Ovary (tissue), 7 donors: ENCODE measurements at regions not wholly inside any gene's neighbourhood (a gene's known extent, or its start where the extent isn't known, plus 50 kb on each side); places are given as distances from the start of the nearest gene placed in this dataset.

Experiments
- DNase-seq, 5 donors: peaks; one replicate each; pipeline ENCODE4 v3.0.0-alpha.2; 2019 to 2020
- H3K27ac ChIP-seq, 2 donors: fragments of 200-600 bp; one replicate each; pipeline versions ENCODE4 v1.5.1 to v1.8.0; 2019 to 2022
- H3K27me3 ChIP-seq: fragments of 200-600 bp; one replicate; pipeline ENCODE4 v1.8.0; 2022
- H3K36me3 ChIP-seq: fragments of 200-600 bp; sonication (generic); one replicate; pipeline ENCODE4 v1.5.1; 2019
- H3K4me1 ChIP-seq: one replicate; pipeline ENCODE4 v1.8.1; 2013; ENCODE audit warnings: mild to moderate bottlenecking, moderate library complexity; ENCODE audit not compliant: insufficient read depth
- H3K4me3 ChIP-seq: fragments of 200-600 bp; sonication (generic); one replicate; pipeline ENCODE4 v1.5.1; 2017
- H3K9me3 ChIP-seq, 2 donors: fragments of 200-600 bp in 1 of 2; sonication (generic) in 1 of 2; one replicate each; pipeline versions ENCODE4 v1.5.1 to v1.8.1; 2013 to 2019; ENCODE audit warnings: mild to moderate bottlenecking in 1 of 2, moderate library complexity in 1 of 2
- EP300 ChIP-seq: sonication (generic); formaldehyde crosslinking; IDR thresholded peaks from one replicate; pipeline ENCODE4 v1.6.1; 2017; ENCODE audit warnings: antibody characterized with exemption
- POLR2A ChIP-seq: fragments of 450-650 bp; IDR thresholded peaks from one replicate; pipeline ENCODE4 v1.6.1; 2017; ENCODE audit warnings: antibody characterized with exemption, mild to moderate bottlenecking, moderate library complexity
- WGBS, 3 donors: extraction: QIAGEN DNeasy Blood & Tissue Kit in 1 of 3; methylation state at CpG; one replicate each; pipeline versions ENCODE4 v1.1.5 to v1.1.7; 2013 to 2017; 5-methylcytosine and 5-hydroxymethylcytosine counted together
- intact Hi-C, 4 donors: fragments of 100-400 bp; cut with DNase I; formaldehyde crosslinking; loops; one replicate each; pipeline versions ENCODE4 v1.11.0 to v1.15.1; 2022 to 2023
- TF ChIP-seq, protein P1 (sequence below), 3 donors: fragments of 450-650 bp in 2 of 3; fragments of 200-600 bp in 1 of 3; IDR thresholded peaks; one replicate each; pipeline versions ENCODE4 v1.5.1 to v1.8.0; 2016 to 2022; ENCODE audit warnings: antibody characterized with exemption in 3 of 3, mild to moderate bottlenecking in 1 of 3
- donor health status: DM: no; HTN: no; CAD: no; lungs with moderate emphysema.
- donor health status: DM: no; HTN: no; CAD: no.
- donor health status: Bipolar disorder and iron deficiency.
- donor health status: DM: no; HTN: no; CAD: no.
- donor health status: DM: yes; HTN: yes; CAD: no.

DNA sequence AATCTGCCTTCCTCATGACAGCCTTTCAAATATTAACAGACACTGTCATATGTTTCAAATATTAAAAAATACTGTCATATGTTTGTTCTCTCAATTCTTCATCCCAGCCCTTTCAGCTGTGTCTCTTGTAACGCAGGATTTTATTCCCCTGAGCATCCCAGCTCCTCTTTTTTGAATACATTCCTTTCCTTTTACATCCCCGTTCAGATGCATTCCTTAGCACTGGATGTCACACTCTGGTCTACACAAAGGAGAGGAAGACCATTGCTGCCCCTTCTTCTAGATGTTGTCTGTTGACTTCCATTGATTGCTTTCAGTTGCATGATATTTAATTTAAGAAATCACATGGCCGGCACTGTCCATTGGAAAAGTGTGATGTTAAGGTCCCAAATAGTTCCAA is 117.4 kb upstream of the PAXBP1 start:
- Histone ChIP-seq H3K4me3 (no peak overlapping the region), H3K36me3 (no peaks in the 10 kb centered on the region), H3K27me3 (no peaks in the 10 kb centered on the region), H3K27ac (no peak overlapping the region), H3K9me3 (no peaks in the 10 kb centered on the region), H3K4me1 (no peaks in the 10 kb centered on the region)
- 66 to 72% (median 67%) methylated on average over 3 of the region's 3 CpGs for WGBS, 3 donors
- no peak for TF ChIP-seq POLR2A
- no peak for TF ChIP-seq EP300
- TF ChIP-seq, protein P1, sequence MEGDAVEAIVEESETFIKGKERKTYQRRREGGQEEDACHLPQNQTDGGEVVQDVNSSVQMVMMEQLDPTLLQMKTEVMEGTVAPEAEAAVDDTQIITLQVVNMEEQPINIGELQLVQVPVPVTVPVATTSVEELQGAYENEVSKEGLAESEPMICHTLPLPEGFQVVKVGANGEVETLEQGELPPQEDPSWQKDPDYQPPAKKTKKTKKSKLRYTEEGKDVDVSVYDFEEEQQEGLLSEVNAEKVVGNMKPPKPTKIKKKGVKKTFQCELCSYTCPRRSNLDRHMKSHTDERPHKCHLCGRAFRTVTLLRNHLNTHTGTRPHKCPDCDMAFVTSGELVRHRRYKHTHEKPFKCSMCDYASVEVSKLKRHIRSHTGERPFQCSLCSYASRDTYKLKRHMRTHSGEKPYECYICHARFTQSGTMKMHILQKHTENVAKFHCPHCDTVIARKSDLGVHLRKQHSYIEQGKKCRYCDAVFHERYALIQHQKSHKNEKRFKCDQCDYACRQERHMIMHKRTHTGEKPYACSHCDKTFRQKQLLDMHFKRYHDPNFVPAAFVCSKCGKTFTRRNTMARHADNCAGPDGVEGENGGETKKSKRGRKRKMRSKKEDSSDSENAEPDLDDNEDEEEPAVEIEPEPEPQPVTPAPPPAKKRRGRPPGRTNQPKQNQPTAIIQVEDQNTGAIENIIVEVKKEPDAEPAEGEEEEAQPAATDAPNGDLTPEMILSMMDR (IDR thresholded peaks at IDR 0.05): no peak
- intact Hi-C loops: no loop called here
- no peak for DNase-seq

DNA sequence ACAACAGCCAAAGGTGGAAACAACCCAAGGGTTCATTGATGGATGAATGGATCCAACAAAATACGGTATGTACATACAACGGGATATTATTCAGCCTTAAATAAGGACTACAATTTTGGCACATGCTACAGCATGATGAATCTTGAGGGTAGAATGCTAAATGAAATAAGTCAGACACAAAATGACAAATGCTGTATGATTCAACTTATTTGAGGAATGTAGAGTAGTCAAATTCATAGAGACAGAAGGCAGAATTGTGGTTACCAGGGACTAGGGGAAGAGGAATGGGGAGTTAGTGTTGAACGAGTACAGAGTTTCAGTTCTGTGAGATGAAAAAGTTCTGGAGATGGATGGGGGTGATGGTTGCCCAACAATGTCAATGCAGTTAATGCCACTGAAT is 118.0 kb upstream of the PAXBP1 start:
- no peak overlapping the region for H3K4me3 ChIP-seq
- H3K27me3 ChIP-seq: no peaks in the 10 kb centered on the region
- no peaks in the 10 kb centered on the region for H3K36me3 ChIP-seq
- no peak for DNase-seq
- no peaks in the 10 kb centered on the region for H3K9me3 ChIP-seq
- intact Hi-C loops: no loop called here
- H3K27ac ChIP-seq: no peak overlapping the region
- WGBS, 3 donors: 86 to 91% (median 87%) methylated on average over 3 of the region's 3 CpGs
- H3K4me1 ChIP-seq: no peaks in the 10 kb centered on the region
- TF ChIP-seq, protein P1 (IDR thresholded peaks at IDR 0.05): no peak
- TF ChIP-seq EP300: no peak
- TF ChIP-seq POLR2A: no peak

DNA sequence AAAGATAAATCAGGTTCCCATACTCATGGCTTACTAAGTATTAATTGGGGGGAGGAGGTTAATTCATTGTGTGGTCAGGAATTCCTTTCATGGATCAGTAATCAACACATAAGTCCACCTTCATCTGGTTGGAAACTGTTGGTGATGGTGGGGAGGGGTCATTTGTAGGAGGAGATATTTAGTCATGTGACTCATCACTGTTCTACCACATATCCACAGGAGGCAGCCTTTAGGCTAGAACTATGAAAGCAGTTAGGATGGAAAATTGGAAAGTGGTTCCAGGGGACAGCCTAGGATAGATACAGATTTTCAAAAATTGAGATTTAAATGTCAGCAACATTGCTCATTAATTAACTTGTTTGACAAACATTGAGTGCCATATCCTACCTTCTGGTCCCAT is 122.8 kb upstream of the PAXBP1 start:
- TF ChIP-seq POLR2A: no peak
- no peak for DNase-seq
- H3K4me1 ChIP-seq: no peaks in the 10 kb centered on the region

DNA sequence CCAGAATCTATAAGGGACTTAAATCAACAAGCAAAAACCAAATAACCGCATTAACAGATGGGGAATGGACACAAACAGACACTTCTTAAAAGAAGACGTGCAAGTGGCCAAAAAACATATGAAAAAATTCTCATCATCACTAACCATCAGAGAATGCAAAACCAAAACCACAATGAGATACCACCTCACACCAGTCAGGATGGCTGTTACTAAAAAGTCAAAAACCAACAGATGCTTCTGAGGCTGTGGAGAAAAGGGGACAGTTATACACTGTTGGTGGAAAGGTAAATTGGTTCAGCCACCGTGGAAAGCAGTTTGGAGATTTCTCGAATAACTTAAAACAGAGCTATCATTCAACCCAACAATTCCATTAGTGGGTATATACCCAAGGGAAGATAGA is 124.9 kb upstream of the OLIG2 start:
- Histone ChIP-seq H3K4me3 (no peak overlapping the region), H3K27ac (no peak overlapping the region), H3K4me1 (no peaks in the 10 kb centered on the region), H3K9me3 (no peaks in the 10 kb centered on the region), H3K27me3 (no peaks in the 10 kb centered on the region), H3K36me3 (no peaks in the 10 kb centered on the region)
- no peak for DNase-seq
- intact Hi-C loops: no loop called here
- WGBS, 3 donors: 83 to 90% (median 88%) methylated on average over 4 of the region's 4 CpGs
- TF ChIP-seq, protein P1 (IDR thresholded peaks at IDR 0.05): no peak
- no peak for TF ChIP-seq EP300
- no peak for TF ChIP-seq POLR2A

More for the DNA sequence above, 122.8 kb upstream of the PAXBP1 start:
- H3K27ac ChIP-seq: no peak overlapping the region
- H3K4me3 ChIP-seq: no peak overlapping the region
- intact Hi-C loops: no loop called here
- H3K27me3 ChIP-seq: no peaks in the 10 kb centered on the region
- H3K9me3 ChIP-seq: no peaks in the 10 kb centered on the region
- H3K36me3 ChIP-seq: no peaks in the 10 kb centered on the region

DNA sequence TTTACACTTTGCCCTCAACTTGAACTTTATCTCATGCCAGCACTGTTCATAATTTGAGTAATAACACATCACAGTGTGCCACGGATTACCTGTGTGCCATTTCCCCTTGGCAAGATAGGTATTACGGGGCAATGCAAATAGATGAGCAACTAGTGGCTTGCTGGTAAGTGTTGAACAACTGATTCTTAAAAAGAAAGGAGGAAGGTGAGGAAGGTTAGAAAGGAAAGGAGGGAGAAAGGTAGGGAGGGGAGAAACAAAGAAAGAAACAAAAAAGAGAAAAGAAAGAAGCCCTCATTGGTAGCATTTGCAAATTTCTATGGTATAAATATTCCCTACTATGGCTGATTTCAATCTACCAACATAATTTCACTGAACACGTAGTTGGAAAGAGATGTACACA is 118.2 kb upstream of the OLIG2 start:
- DNase-seq: no peak
- Histone ChIP-seq H3K4me1 (no peaks in the 10 kb centered on the region), H3K27ac (no peak overlapping the region), H3K9me3 (no peaks in the 10 kb centered on the region), H3K27me3 (no peaks in the 10 kb centered on the region), H3K36me3 (no peaks in the 10 kb centered on the region), H3K4me3 (no peak overlapping the region)
- WGBS, 3 donors: 82 to 88% (median 86%) methylated on average over 3 of the region's 3 CpGs
- TF ChIP-seq POLR2A (no peak), EP300 (no peak)
- TF ChIP-seq, protein P1 (IDR thresholded peaks at IDR 0.05): no peak
- intact Hi-C loops: no loop called here
